ENCODE measurements at regions not wholly inside any gene's neighbourhood (a gene's known extent, or its start where the extent isn't known, plus 50 kb on each side); places are given as distances from the start of the nearest gene placed in this dataset.
"Not testable (repeated sequence)": the region's sequence is repeated elsewhere in the genome, so short reads cannot be mapped to it uniquely, and the experiment has no call there.

GRCh38 chr4:121616449-121616848, 80.3 kb downstream of the ANXA5 start:
- DNase-seq (ENCODE audit: low read depth, low spot score), result peak; percentile 37

- no peak for DNase-seq (ENCODE audit: low read depth, low spot score)
Observed at GRCh38 chr4:121614101-121614500, 82.7 kb downstream of the ANXA5 start.

GRCh38 chr4:121599049-121599448, 97.7 kb downstream of the ANXA5 start:
- DNase-seq (ENCODE audit: low read depth, low spot score), result no peak

- no peak for DNase-seq (ENCODE audit: low read depth, low spot score)
Observed at GRCh38 chr4:121597346-121597934, 99.3 kb downstream of the ANXA5 start.

GRCh38 chr4:121594796-121595526, 101.8 kb downstream of the ANXA5 start:
- DNase-seq (ENCODE audit: low read depth, low spot score), result no peak

GRCh38 chr4:121593760-121594159, 103.0 kb downstream of the ANXA5 start:
- DNase-seq (ENCODE audit: low read depth, low spot score), result no peak

GRCh38 chr4:121592257-121592656, 104.5 kb downstream of the ANXA5 start:
- DNase-seq (ENCODE audit: low read depth, low spot score), result not testable (repeated sequence)

GRCh38 chr4:121584836-121585235, 111.9 kb downstream of the ANXA5 start:
- DNase-seq (ENCODE audit: low read depth, low spot score), result no peak

GRCh38 chr4:121583396-121583795, 113.4 kb downstream of the ANXA5 start:
- DNase-seq (ENCODE audit: low read depth, low spot score), result no peak

- DNase-seq (ENCODE audit: low read depth, low spot score), result no peak
Observed at GRCh38 chr4:121582296-121582695, 114.5 kb downstream of the ANXA5 start.

GRCh38 chr4:121575392-121575791, 121.4 kb downstream of the ANXA5 start:
- not testable (repeated sequence) for DNase-seq (ENCODE audit: low read depth, low spot score)

- DNase-seq (ENCODE audit: low read depth, low spot score), result no peak
Observed at GRCh38 chr4:121574618-121575017, 122.2 kb downstream of the ANXA5 start.

- DNase-seq (ENCODE audit: low read depth, low spot score), result no peak
Observed at GRCh38 chr4:121567748-121568147, 129.0 kb downstream of the ANXA5 start.

GRCh38 chr4:121564840-121565375, 131.9 kb downstream of the ANXA5 start:
- no peak for DNase-seq (ENCODE audit: low read depth, low spot score)

GRCh38 chr4:121562811-121563210, 134.0 kb downstream of the ANXA5 start:
- DNase-seq (ENCODE audit: low read depth, low spot score), result no peak

GRCh38 chr4:121555315-121556107, 141.3 kb downstream of the ANXA5 start:
- no peak for DNase-seq (ENCODE audit: low read depth, low spot score)

- DNase-seq (ENCODE audit: low read depth, low spot score), result no peak
Observed at GRCh38 chr4:121554382-121554781, 142.4 kb downstream of the ANXA5 start.

- no peak for DNase-seq (ENCODE audit: low read depth, low spot score)
Observed at GRCh38 chr4:121551881-121552280, 144.9 kb downstream of the ANXA5 start.

- DNase-seq (ENCODE audit: low read depth, low spot score), result no peak
Observed at GRCh38 chr4:121551271-121551670, 145.5 kb downstream of the ANXA5 start.

- DNase-seq (ENCODE audit: low read depth, low spot score), result no peak
Observed at GRCh38 chr4:121541696-121542095, 155.1 kb downstream of the ANXA5 start.

GRCh38 chr4:121535351-121535750, 154.5 kb upstream of the QRFPR start:
- no peak for DNase-seq (ENCODE audit: low read depth, low spot score)

GRCh38 chr4:121534187-121534586, 153.4 kb upstream of the QRFPR start:
- DNase-seq (ENCODE audit: low read depth, low spot score), result no peak

All from ELF-1 (cell line).